GM06990 (cell line): ENCODE measurements at regions not wholly inside any gene's neighbourhood (a gene's known extent, or its start where the extent isn't known, plus 50 kb on each side); places are given as distances from the start of the nearest gene placed in this dataset.

Experiments
- DNase-seq: peaks from one replicate; pipeline ENCODE4 v3.0.0-alpha.2; 2011; ENCODE audit not compliant: insufficient read length; ENCODE audit errors: extremely low read depth
- H3K27me3 ChIP-seq: replicated peaks from 2 replicates; pipeline ENCODE4 v1.6.0; 2011; ENCODE audit warnings: low read length; ENCODE audit not compliant: control insufficient read depth, insufficient read depth
- H3K36me3 ChIP-seq: 2 replicates; pipeline ENCODE4 v1.5.1; 2011; ENCODE audit warnings: low read length; ENCODE audit not compliant: control insufficient read depth, insufficient read depth
- H3K4me3 ChIP-seq: replicated peaks from 2 replicates; pipeline ENCODE4 v1.5.1; 2011; ENCODE audit warnings: low read depth, mild to moderate bottlenecking, control low read depth, low read length
- CTCF ChIP-seq: IDR thresholded peaks from 2 replicates; pipeline ENCODE4 v1.5.1; 2011; ENCODE audit warnings: low read length, control low read depth, mild to moderate bottlenecking, inconsistent platforms; ENCODE audit not compliant: insufficient read depth, poor library complexity, severe bottlenecking

GRCh38 chr2:2614452-2614851 is 283.4 kb upstream of the MYT1L start:
- H3K27me3 ChIP-seq: no peaks in the 10 kb centered on the region
- no peak for TF ChIP-seq CTCF
- DNase-seq: no peak
- no peak overlapping the region for H3K4me3 ChIP-seq
- no peaks in the 10 kb centered on the region for H3K36me3 ChIP-seq

- DNase-seq: peak; percentile 69
- no peak for TF ChIP-seq CTCF
- no peaks in the 10 kb centered on the region for H3K36me3 ChIP-seq
- H3K4me3 ChIP-seq: peak overlapping the region; percentile 42; the same call in 1 of the 2 replicates
- no peaks in the 10 kb centered on the region for H3K27me3 ChIP-seq
Measured at GRCh38 chr2:2613279-2614199, 282.5 kb upstream of the MYT1L start.

- no peak overlapping the region for H3K4me3 ChIP-seq
- TF ChIP-seq CTCF: no peak
- no peaks in the 10 kb centered on the region for H3K27me3 ChIP-seq
- no peaks in the 10 kb centered on the region for H3K36me3 ChIP-seq
- DNase-seq: no peak
Measured at GRCh38 chr2:2610751-2611150, 279.7 kb upstream of the MYT1L start.

GRCh38 chr2:2600366-2600765 is 269.3 kb upstream of the MYT1L start:
- H3K27me3 ChIP-seq: no peaks in the 10 kb centered on the region
- no peak for DNase-seq

GRCh38 chr2:2599441-2599840 is 268.4 kb upstream of the MYT1L start:
- H3K4me3 ChIP-seq: no peak overlapping the region
- TF ChIP-seq CTCF: no peak
- no peaks in the 10 kb centered on the region for H3K27me3 ChIP-seq
- H3K36me3 ChIP-seq: no peaks in the 10 kb centered on the region
- DNase-seq: no peak

More at GRCh38 chr2:2600366-2600765, 269.3 kb upstream of the MYT1L start:
- Histone ChIP-seq H3K36me3 (no peaks in the 10 kb centered on the region), H3K4me3 (no peak overlapping the region)
- no peak for TF ChIP-seq CTCF

- no peak for TF ChIP-seq CTCF
- Histone ChIP-seq H3K27me3 (no peaks in the 10 kb centered on the region), H3K4me3 (no peak overlapping the region), H3K36me3 (no peaks in the 10 kb centered on the region)
- DNase-seq: no peak
Measured at GRCh38 chr2:2597712-2598111, 266.6 kb upstream of the MYT1L start.
